Stimulated activated CD4-positive, alpha-beta T cell treated with anti-CD3 and anti-CD28 coated beads, Interleukin-2, amount 100 ng/mL, for 48 hours (primary cell): ENCODE measurements at regions not wholly inside any gene's neighbourhood (a gene's known extent, or its start where the extent isn't known, plus 50 kb on each side); places are given as distances from the start of the nearest gene placed in this dataset.

Source experiments
- DNase-seq, 2 donors: peaks; one replicate each; pipeline ENCODE4 v3.0.0-alpha.2; 2020

- no peak for DNase-seq
Observed at GRCh38 chr11:115084231-115084630, 405.9 kb downstream of the NXPE2 start.

- DNase-seq: no peak
Observed at GRCh38 chr11:115085461-115086210, 407.3 kb downstream of the NXPE2 start.

DNA sequence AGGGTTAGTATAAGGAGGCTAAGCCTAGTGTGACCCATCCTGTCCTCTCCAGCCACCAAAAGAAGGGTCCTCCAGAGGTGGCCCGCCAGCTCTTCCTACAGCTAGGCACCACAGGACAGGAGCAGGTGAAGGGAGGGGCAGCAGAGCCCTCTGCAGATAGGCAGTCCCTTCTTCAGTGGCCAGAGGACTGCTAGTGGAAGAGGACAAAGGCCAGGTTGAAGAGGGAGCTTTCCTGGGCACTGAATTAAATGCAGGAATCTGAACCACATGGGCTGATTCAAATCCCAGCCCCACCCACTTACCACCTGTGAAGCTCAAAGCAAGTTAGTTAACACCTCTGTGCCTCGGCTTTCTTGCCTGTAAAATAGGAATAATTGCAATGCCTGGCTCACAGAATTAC, 409.5 kb downstream of the NXPE2 start:
- no peak for DNase-seq

DNA sequence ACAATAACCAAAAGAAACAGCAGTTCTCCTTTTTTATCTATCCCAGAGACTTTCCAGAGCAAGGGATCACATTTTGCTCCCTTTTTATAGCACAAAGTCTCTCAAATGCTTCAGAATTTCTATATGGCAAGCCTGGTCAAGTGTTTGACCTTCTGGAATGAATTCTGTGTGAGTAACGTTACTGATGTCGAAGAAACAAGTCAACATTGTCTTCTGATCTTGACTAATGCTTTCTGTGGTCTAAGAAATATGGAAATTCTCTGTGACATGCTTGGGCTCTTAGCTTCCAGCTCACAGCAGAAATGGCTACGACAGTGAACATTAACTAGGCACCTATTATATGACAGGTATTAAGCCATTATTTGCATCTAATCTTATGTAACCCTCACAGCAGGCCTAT, 411.7 kb downstream of the CADM1 start:
- DNase-seq: no peak

DNA sequence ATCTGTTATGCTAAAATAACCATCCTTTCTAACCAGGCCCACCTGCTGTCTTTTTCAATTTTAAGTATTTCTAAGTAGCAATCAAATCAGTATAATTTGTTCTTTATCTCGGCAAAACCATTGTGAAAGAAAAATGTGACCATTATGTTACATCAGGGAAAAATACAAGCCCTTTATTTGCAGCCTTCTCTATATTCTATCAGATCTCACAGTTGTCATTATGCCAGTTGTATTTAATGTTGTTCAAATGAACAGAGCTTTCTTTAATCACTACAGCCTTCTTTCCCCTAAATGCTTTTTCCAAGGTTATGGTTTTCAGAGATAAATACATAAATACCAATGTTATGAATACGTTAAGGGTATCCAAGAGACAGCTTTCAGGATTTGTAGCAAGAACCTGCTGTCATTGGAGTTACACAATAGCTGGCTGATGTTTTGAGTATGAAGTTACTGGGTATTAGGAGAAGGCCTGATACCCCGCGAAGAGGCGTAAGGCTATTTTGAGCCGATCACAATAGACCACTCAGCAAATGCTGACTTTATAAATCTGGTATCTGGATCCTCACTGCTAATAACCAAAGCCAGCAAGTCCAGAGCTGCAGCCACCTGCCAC, 406.3 kb downstream of the CADM1 start:
- no peak for DNase-seq

GRCh38 chr11:115100706-115101105, 403.5 kb downstream of the CADM1 start:
- DNase-seq: no peak

DNA sequence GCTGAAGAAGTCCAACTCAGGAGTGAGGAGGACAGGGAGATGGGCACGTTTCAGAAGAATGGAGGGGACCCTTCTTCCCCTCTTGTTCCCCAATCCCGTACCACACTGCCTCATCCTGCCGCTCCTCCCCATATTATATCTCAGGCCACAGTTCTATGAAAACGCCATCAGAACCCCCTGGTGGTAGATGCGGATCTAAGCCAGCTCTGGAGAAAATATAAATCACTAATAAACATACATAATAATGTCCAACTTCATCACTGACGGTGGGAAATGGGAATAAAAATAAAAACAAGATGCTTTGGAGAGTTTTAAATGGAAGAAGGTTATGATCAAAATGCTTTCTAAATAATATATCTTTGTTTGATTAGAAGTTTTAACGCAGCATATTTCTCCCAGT, 400.3 kb downstream of the CADM1 start:
- no peak for DNase-seq

DNA sequence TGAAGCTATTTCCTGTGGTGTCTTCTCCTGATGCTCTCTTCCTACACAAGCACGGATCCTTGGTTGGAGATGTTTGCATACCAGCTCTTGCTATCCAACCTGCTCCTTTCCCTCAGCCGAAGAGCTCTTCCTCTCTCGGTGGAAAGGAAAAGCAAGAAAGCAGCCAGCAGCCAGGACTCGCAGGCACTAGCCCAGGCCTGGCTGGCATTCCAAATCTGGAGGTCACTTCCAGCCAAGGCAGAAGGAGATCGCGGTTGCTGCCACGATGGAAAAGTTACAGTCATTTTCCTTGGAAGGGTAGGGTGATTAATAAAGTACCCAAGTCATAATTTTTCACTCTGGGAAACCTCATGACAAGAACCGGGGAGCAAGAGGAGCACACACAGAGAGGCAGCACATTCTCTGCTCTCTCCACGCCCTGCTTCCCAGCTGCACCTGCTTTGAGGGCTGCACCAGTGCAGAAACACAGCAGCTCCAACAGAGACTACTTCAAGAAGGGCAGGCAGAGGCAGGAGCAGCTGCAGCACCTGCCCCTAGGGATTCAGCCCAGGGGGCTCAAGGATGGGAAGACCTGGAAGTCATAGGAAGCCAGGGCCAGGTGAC, 399.3 kb downstream of the CADM1 start:
- DNase-seq: no peak

GRCh38 chr11:115111066-115111465, 393.1 kb downstream of the CADM1 start:
- no peak for DNase-seq

GRCh38 chr11:115112754-115113153, 391.5 kb downstream of the CADM1 start:
- DNase-seq: no peak

DNA sequence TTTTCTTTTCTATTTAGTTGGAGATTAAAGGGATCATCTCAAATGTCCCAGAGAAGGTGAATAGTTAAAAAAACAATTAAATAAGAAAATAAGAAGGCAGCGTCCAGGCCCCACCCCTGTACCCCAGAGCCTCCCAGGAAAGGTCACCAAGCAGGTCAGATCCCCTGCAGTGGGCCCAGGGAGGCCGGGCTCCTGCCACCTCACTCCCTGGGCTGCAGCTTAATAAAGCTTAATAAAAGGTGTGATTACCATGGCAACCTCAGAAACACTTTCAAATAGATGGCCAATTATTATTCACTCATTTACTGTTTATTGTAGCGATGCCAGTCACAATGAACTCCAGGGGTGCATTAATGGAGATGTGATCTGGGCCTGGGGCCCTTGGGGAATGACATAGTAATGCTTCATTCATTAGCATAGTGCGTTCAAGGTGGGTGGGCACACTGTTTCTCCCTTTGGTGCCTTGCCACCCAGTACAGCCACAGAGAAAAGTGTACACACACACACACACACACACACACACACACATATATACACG, 386.2 kb downstream of the CADM1 start:
- DNase-seq: no peak

DNA sequence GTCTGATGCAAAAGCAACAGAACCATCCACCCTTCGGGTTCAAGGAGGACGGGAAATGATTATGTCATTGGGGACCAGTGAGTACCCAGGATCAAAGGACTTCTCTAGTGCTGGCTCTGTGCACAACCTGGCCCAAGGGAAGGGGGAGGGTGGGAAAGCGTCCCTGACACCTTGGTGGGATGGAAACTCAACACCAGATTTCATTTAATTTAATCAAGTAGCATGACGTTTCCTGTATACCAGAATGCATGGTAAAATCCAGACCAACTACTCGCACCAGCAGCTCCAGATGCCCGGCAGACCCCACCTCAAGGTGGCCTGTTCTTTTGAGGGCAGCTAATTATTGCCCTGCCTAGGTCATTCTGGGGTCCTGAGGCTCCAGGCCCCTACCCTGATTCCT, 385.1 kb downstream of the CADM1 start:
- no peak for DNase-seq
